ENCODE measurements at regions not wholly inside any gene's neighbourhood (a gene's known extent, or its start where the extent isn't known, plus 50 kb on each side); places are given as distances from the start of the nearest gene placed in this dataset.

- ATAC-seq (no peak), DNase-seq (ENCODE audit: low spot score) (no peak)
- Mint-ChIP-seq H3K27me3 (ENCODE audit: low read depth) (no peaks in the 10 kb centered on the region), H3K9me3 (no peaks in the 10 kb centered on the region), H3K27ac (no peak overlapping the region), H3K4me3 (no peak overlapping the region), H3K36me3 (no peaks in the 10 kb centered on the region), H3K4me1 (peaks cover 3% of the 10 kb centered on the region; the same call in 1 of the 2 replicates)
- POLR2A ChIA-PET = no interaction called here
- TF ChIP-seq AR (CRISPR knock-in tag; IDR thresholded peaks at IDR 0.05) (no peak), MAX (CRISPR knock-in tag; IDR thresholded peaks at IDR 0.05) (no peak), ZNF416 (CRISPR knock-in tag; IDR thresholded peaks at IDR 0.05) (no peak), ELF4 (CRISPR knock-in tag; IDR thresholded peaks at IDR 0.05; ENCODE audit: low read depth) (no peak), E2F5 (CRISPR knock-in tag; IDR thresholded peaks at IDR 0.05) (no peak), SP1 (CRISPR knock-in tag; conservative IDR thresholded peaks at IDR 0.05) (no peak), HMGXB4 (CRISPR knock-in tag; IDR thresholded peaks at IDR 0.05) (no peak), PRRX2 (CRISPR knock-in tag; IDR thresholded peaks at IDR 0.05) (no peak), ZNF425 (CRISPR knock-in tag; conservative IDR thresholded peaks at IDR 0.05) (no peak)
- CTCF ChIA-PET = no interaction called here
Observed at GRCh38 chr6:115712291-115712961, 348.3 kb downstream of the FRK start.

- ChIA-PET CTCF (no interaction called here), POLR2A (no interaction called here)
- Mint-ChIP-seq H3K27me3 (ENCODE audit: low read depth) (no peaks in the 10 kb centered on the region), H3K27ac (no peak overlapping the region), H3K9me3 (no peaks in the 10 kb centered on the region), H3K36me3 (no peaks in the 10 kb centered on the region), H3K4me3 (no peak overlapping the region), H3K4me1 (peaks cover 3% of the 10 kb centered on the region; the same call in 1 of the 2 replicates)
- ATAC-seq (no peak), DNase-seq (ENCODE audit: low spot score) (no peak)
- TF ChIP-seq ERG (CRISPR knock-in tag; IDR thresholded peaks at IDR 0.05) = no peak
- TF ChIP-seq USF2 (CRISPR knock-in tag; IDR thresholded peaks at IDR 0.05) = no peak
- no peak for TF ChIP-seq CBFB (CRISPR knock-in tag; IDR thresholded peaks at IDR 0.05; ENCODE audit: low read depth)
- no peak for TF ChIP-seq ZNF425 (CRISPR knock-in tag; conservative IDR thresholded peaks at IDR 0.05)
- no peak for TF ChIP-seq ZNF423 (CRISPR knock-in tag; IDR thresholded peaks at IDR 0.05)
- no peak for TF ChIP-seq NFATC4 (CRISPR knock-in tag; IDR thresholded peaks at IDR 0.05)
- no peak for TF ChIP-seq NFE2L1 (CRISPR knock-in tag; IDR thresholded peaks at IDR 0.05)
- no peak for TF ChIP-seq KAT7 (CRISPR knock-in tag; IDR thresholded peaks at IDR 0.05; ENCODE audit: borderline replicate concordance)
- TF ChIP-seq AR (CRISPR knock-in tag; IDR thresholded peaks at IDR 0.05) = no peak
- TF ChIP-seq ZNF416 (CRISPR knock-in tag; IDR thresholded peaks at IDR 0.05) = no peak
Observed at GRCh38 chr6:115708850-115709249, 351.8 kb downstream of the FRK start.
